ENCODE measurements at regions not wholly inside any gene's neighbourhood (a gene's known extent, or its start where the extent isn't known, plus 50 kb on each side); places are given as distances from the start of the nearest gene placed in this dataset.

- no peak overlapping the region for H3K27ac ChIP-seq (ENCODE audit: low read depth, low read length)
- H3K9me2 ChIP-seq (replicated peaks; ENCODE audit: insufficient read depth, low read length): no peaks in the 10 kb centered on the region
- no peak overlapping the region for H3K9ac ChIP-seq (ENCODE audit: low read length)
- no peaks in the 10 kb centered on the region for H3K79me2 ChIP-seq (ENCODE audit: insufficient read depth, low read length)
- no peak overlapping the region for H3K4me2 ChIP-seq (ENCODE audit: low read depth, low read length, poor library complexity, severe bottlenecking)
- TF ChIP-seq, protein P1, sequence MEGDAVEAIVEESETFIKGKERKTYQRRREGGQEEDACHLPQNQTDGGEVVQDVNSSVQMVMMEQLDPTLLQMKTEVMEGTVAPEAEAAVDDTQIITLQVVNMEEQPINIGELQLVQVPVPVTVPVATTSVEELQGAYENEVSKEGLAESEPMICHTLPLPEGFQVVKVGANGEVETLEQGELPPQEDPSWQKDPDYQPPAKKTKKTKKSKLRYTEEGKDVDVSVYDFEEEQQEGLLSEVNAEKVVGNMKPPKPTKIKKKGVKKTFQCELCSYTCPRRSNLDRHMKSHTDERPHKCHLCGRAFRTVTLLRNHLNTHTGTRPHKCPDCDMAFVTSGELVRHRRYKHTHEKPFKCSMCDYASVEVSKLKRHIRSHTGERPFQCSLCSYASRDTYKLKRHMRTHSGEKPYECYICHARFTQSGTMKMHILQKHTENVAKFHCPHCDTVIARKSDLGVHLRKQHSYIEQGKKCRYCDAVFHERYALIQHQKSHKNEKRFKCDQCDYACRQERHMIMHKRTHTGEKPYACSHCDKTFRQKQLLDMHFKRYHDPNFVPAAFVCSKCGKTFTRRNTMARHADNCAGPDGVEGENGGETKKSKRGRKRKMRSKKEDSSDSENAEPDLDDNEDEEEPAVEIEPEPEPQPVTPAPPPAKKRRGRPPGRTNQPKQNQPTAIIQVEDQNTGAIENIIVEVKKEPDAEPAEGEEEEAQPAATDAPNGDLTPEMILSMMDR (IDR thresholded peaks at IDR 0.05; ENCODE audit: insufficient read depth, low read length, poor library complexity, severe bottlenecking): no peak
- TF ChIP-seq EZH2phosphoT487 (conservative IDR thresholded peaks at IDR 0.05; ENCODE audit: low read length): no peak
- H3K4me3 ChIP-seq (ENCODE audit: insufficient read depth, low read length, poor library complexity, severe bottlenecking): no peak overlapping the region
- H2AFZ ChIP-seq (ENCODE audit: low read depth, low read length, severe bottlenecking): no peak overlapping the region
- H4K20me1 ChIP-seq (ENCODE audit: low read depth, low read length): no peaks in the 10 kb centered on the region
- H3K27me3 ChIP-seq (ENCODE audit: low read length): no peaks in the 10 kb centered on the region
- H3K9me3 ChIP-seq (ENCODE audit: insufficient read depth, low read length): no peaks in the 10 kb centered on the region
- H3F3A ChIP-seq (ENCODE audit: insufficient read depth): no peaks in the 10 kb centered on the region
- H3K36me3 ChIP-seq (ENCODE audit: low read length): no peaks in the 10 kb centered on the region
Observed at GRCh38 chr18:64699081-64699480, 550.2 kb upstream of the LINC00305 start.

DNA sequence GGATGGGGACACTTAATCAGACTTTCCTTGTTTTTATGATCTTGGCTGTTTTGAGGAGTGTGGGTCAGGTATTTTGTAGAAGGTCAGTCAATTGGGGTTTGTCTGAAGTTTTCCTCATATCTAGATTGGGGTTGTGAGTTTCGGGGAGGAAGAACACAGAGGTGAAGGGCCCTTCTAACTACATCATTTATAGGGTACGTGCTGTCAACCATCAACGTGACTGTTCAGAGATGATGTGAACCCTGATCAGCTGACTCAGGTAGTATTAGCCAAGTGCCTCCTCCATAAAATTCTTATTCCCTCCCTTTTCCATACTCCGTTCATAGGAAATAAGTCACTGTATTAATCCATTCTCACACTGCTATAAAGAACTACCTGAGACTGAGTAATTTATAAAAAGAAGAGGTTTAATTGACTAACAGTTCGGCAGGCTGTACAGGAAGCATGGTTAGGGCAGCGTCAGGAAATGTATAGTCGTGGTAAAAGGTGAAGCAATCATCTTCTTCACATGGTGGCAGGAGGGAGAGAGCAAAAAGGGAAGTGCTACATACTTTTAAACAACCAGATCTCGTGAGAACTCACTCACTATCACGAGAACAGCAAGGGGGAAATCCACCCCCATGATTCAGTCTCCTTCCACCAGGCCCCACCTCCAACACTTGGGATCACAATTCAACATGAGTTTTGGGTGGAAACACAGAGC, 547.1 kb upstream of the LINC00305 start:
- H3K27me3 ChIP-seq (ENCODE audit: low read length): no peaks in the 10 kb centered on the region
- H3F3A ChIP-seq (ENCODE audit: insufficient read depth): no peaks in the 10 kb centered on the region
- no peak overlapping the region for H3K4me3 ChIP-seq (ENCODE audit: insufficient read depth, low read length, poor library complexity, severe bottlenecking)
- no peaks in the 10 kb centered on the region for H3K9me3 ChIP-seq (ENCODE audit: insufficient read depth, low read length)
- TF ChIP-seq, protein P1 (IDR thresholded peaks at IDR 0.05; ENCODE audit: insufficient read depth, low read length, poor library complexity, severe bottlenecking): no peak
- TF ChIP-seq EZH2phosphoT487 (conservative IDR thresholded peaks at IDR 0.05; ENCODE audit: low read length): no peak
- H3K9me2 ChIP-seq (replicated peaks; ENCODE audit: insufficient read depth, low read length): no peaks in the 10 kb centered on the region
- no peaks in the 10 kb centered on the region for H4K20me1 ChIP-seq (ENCODE audit: low read depth, low read length)
- H3K79me2 ChIP-seq (ENCODE audit: insufficient read depth, low read length): no peaks in the 10 kb centered on the region
- no peak overlapping the region for H3K9ac ChIP-seq (ENCODE audit: low read length)
- H3K27ac ChIP-seq (ENCODE audit: low read depth, low read length): no peak overlapping the region
- H3K36me3 ChIP-seq (ENCODE audit: low read length): no peaks in the 10 kb centered on the region
- H2AFZ ChIP-seq (ENCODE audit: low read depth, low read length, severe bottlenecking): no peak overlapping the region
- H3K4me2 ChIP-seq (ENCODE audit: low read depth, low read length, poor library complexity, severe bottlenecking): no peak overlapping the region

GRCh38 chr18:64693766-64694165, 544.9 kb upstream of the LINC00305 start:
- H3K9me2 ChIP-seq (replicated peaks; ENCODE audit: insufficient read depth, low read length): no peaks in the 10 kb centered on the region
- no peaks in the 10 kb centered on the region for H4K20me1 ChIP-seq (ENCODE audit: low read depth, low read length)
- no peak overlapping the region for H3K9ac ChIP-seq (ENCODE audit: low read length)
- no peak overlapping the region for H3K27ac ChIP-seq (ENCODE audit: low read depth, low read length)
- H3F3A ChIP-seq (ENCODE audit: insufficient read depth): no peaks in the 10 kb centered on the region
- H2AFZ ChIP-seq (ENCODE audit: low read depth, low read length, severe bottlenecking): no peak overlapping the region
- no peaks in the 10 kb centered on the region for H3K36me3 ChIP-seq (ENCODE audit: low read length)
- H3K4me3 ChIP-seq (ENCODE audit: insufficient read depth, low read length, poor library complexity, severe bottlenecking): no peak overlapping the region
- no peaks in the 10 kb centered on the region for H3K9me3 ChIP-seq (ENCODE audit: insufficient read depth, low read length)
- no peaks in the 10 kb centered on the region for H3K27me3 ChIP-seq (ENCODE audit: low read length)
- H3K79me2 ChIP-seq (ENCODE audit: insufficient read depth, low read length): no peaks in the 10 kb centered on the region
- H3K4me2 ChIP-seq (ENCODE audit: low read depth, low read length, poor library complexity, severe bottlenecking): no peak overlapping the region
- TF ChIP-seq EZH2phosphoT487 (conservative IDR thresholded peaks at IDR 0.05; ENCODE audit: low read length): no peak
- TF ChIP-seq, protein P1 (IDR thresholded peaks at IDR 0.05; ENCODE audit: insufficient read depth, low read length, poor library complexity, severe bottlenecking): no peak

All from SU-DHL-6 (cell line).